H9 (cell line): ENCODE measurements at regions not wholly inside any gene's neighbourhood (a gene's known extent, or its start where the extent isn't known, plus 50 kb on each side); places are given as distances from the start of the nearest gene placed in this dataset.

Source experiments
- DNase-seq: peaks from one replicate; pipeline ENCODE4 v3.0.0-alpha.2; 2017
- H2AFZ ChIP-seq: one replicate; pipeline ENCODE4 v1.6.1; 2013; ENCODE audit warnings: mild to moderate bottlenecking, low read length, control low read depth, moderate library complexity
- H2AK5ac ChIP-seq: 2 replicates; pipeline ENCODE4 v1.6.1; 2013; ENCODE audit warnings: low read length, control low read depth, mixed read lengths; ENCODE audit not compliant: insufficient read length
- H2BK120ac ChIP-seq: one replicate; pipeline ENCODE4 v1.6.1; 2013; ENCODE audit warnings: low read depth, mild to moderate bottlenecking, low read length, control low read depth, inconsistent platforms; ENCODE audit not compliant: poor library complexity, severe bottlenecking
- H2BK12ac ChIP-seq: 2 replicates; pipeline ENCODE4 v1.6.1; 2013; ENCODE audit warnings: low read length, control low read depth, mixed read lengths, low read depth; ENCODE audit not compliant: insufficient read length
- H2BK15ac ChIP-seq: 2 replicates; pipeline ENCODE4 v1.6.1; 2013; ENCODE audit warnings: low read depth, low read length, control low read depth
- H2BK20ac ChIP-seq: one replicate; pipeline ENCODE4 v1.6.1; 2013; ENCODE audit warnings: low read depth, mild to moderate bottlenecking, low read length, control low read depth, inconsistent platforms; ENCODE audit not compliant: poor library complexity, severe bottlenecking
- H2BK5ac ChIP-seq: 2 replicates; pipeline ENCODE4 v1.6.1; 2013; ENCODE audit warnings: low read length, control low read depth, mixed read lengths; ENCODE audit not compliant: insufficient read length
- H3K14ac ChIP-seq: 2 replicates; pipeline ENCODE4 v1.6.1; 2013; ENCODE audit warnings: low read length, control low read depth; ENCODE audit not compliant: insufficient read depth
- H3K18ac ChIP-seq: 2 replicates; pipeline ENCODE4 v1.6.1; 2013; ENCODE audit warnings: low read depth, mild to moderate bottlenecking, mixed read lengths, low read length, control low read depth; ENCODE audit not compliant: insufficient read length
- H3K23ac ChIP-seq: 2 replicates; pipeline ENCODE4 v1.6.1; 2013; ENCODE audit warnings: low read length, control low read depth, mixed read lengths, low read depth; ENCODE audit not compliant: insufficient read length
- H3K23me2 ChIP-seq: 2 replicates; pipeline ENCODE4 v1.6.1; 2013; ENCODE audit warnings: low read depth, mild to moderate bottlenecking, mixed read lengths, low read length, control low read depth; ENCODE audit not compliant: insufficient read length, poor library complexity, severe bottlenecking
- H3K27ac ChIP-seq: 2 replicates; pipeline ENCODE4 v1.5.1; 2013; ENCODE audit warnings: low read length, control low read depth, mixed read lengths, low read depth; ENCODE audit not compliant: insufficient read length
- H3K27me3 ChIP-seq: 2 replicates; pipeline ENCODE4 v1.6.1; 2013; ENCODE audit warnings: low read length, control low read depth, inconsistent platforms; ENCODE audit not compliant: insufficient read depth
- H3K4ac ChIP-seq: 2 replicates; pipeline ENCODE4 v1.6.1; 2013; ENCODE audit warnings: low read depth, mild to moderate bottlenecking, control low read depth, inconsistent platforms, low read length, moderate library complexity
- H3K4me1 ChIP-seq: 2 replicates; pipeline ENCODE4 v1.6.1; 2013; ENCODE audit warnings: low read length, control low read depth, inconsistent platforms; ENCODE audit not compliant: insufficient read depth
- H3K4me2 ChIP-seq: 2 replicates; pipeline ENCODE4 v1.6.1; 2013; ENCODE audit warnings: low read length, control low read depth, mixed read lengths; ENCODE audit not compliant: insufficient read length, insufficient read depth
- H3K56ac ChIP-seq: 2 replicates; pipeline ENCODE4 v1.6.1; 2013; ENCODE audit warnings: low read depth, mild to moderate bottlenecking, mixed read lengths, low read length, control low read depth; ENCODE audit not compliant: insufficient read length
- H3K79me1 ChIP-seq: 2 replicates; pipeline ENCODE4 v1.6.1; 2013; ENCODE audit warnings: low read depth, mild to moderate bottlenecking, moderate library complexity, low read length, control low read depth, inconsistent platforms; ENCODE audit not compliant: insufficient read depth, poor library complexity, severe bottlenecking
- H3K79me2 ChIP-seq: 2 replicates; pipeline ENCODE4 v1.6.1; 2013; ENCODE audit warnings: low read length, control low read depth, inconsistent platforms; ENCODE audit not compliant: insufficient read depth
- H3K9ac ChIP-seq: 2 replicates; pipeline ENCODE4 v1.6.1; 2013; ENCODE audit warnings: low read length, control low read depth, mixed read lengths; ENCODE audit not compliant: insufficient read length; ENCODE audit errors: extremely low read depth
- H3K9me3 ChIP-seq: one replicate; pipeline ENCODE4 v1.6.1; 2013; ENCODE audit warnings: low read depth, low read length, inconsistent platforms; ENCODE audit not compliant: control insufficient read depth
- H3T11ph ChIP-seq: one replicate; pipeline ENCODE4 v1.6.1; 2013; ENCODE audit warnings: mild to moderate bottlenecking, low read length, control low read depth, inconsistent platforms
- H4K20me1 ChIP-seq: one replicate; pipeline ENCODE4 v1.6.1; 2013; ENCODE audit not compliant: control insufficient read depth, insufficient read length, insufficient read depth
- H4K5ac ChIP-seq: 2 replicates; pipeline ENCODE4 v1.6.1; 2013; ENCODE audit warnings: low read depth, mild to moderate bottlenecking, mixed read lengths, low read length, control low read depth; ENCODE audit not compliant: insufficient read length
- H4K8ac ChIP-seq: replicated peaks from 2 replicates; pipeline ENCODE4 v1.6.1; 2013; ENCODE audit warnings: low read length, control low read depth, mixed read lengths, low read depth; ENCODE audit not compliant: insufficient read length
- H4K91ac ChIP-seq: 2 replicates; pipeline ENCODE4 v1.6.1; 2013; ENCODE audit warnings: low read depth, mild to moderate bottlenecking, moderate library complexity, mixed read lengths, low read length, control low read depth; ENCODE audit not compliant: insufficient read length
- H3K27ac Mint-ChIP-seq, 3 experiments: 2 replicates in 2 of 3; 3 replicates in 1 of 3; pipeline ENCODE4 v1.8.0; 2020 to 2021; ENCODE audit warnings: mixed read lengths in 3 of 3, mild to moderate bottlenecking in 1 of 3, moderate library complexity in 1 of 3
- H3K27me3 Mint-ChIP-seq: 2 replicates; pipeline ENCODE4 v1.8.0; 2021; ENCODE audit warnings: low read depth, mild to moderate bottlenecking, moderate library complexity, mixed read lengths
- H3K36me3 Mint-ChIP-seq, 3 experiments: 2 replicates in 2 of 3; 3 replicates in 1 of 3; pipeline ENCODE4 v1.8.0; 2020 to 2021; ENCODE audit warnings: low read depth in 3 of 3, mixed read lengths in 3 of 3; ENCODE audit not compliant: insufficient read depth in 1 of 3
- H3K4me1 Mint-ChIP-seq, 2 experiments: 2 replicates each; pipeline ENCODE4 v1.8.0; 2020; ENCODE audit warnings: mixed read lengths in 2 of 2
- H3K4me3 Mint-ChIP-seq, 2 experiments: 2 replicates in 1 of 2; 3 replicates in 1 of 2; pipeline ENCODE4 v1.8.0; 2020 to 2021; ENCODE audit warnings: mild to moderate bottlenecking in 2 of 2, mixed read lengths in 2 of 2, moderate library complexity in 1 of 2
- H3K9me3 Mint-ChIP-seq, 2 experiments: 2 replicates in 1 of 2; 3 replicates in 1 of 2; pipeline ENCODE4 v1.8.0; 2020; ENCODE audit warnings: mild to moderate bottlenecking in 2 of 2, mixed read lengths in 2 of 2, moderate library complexity in 1 of 2
- CTCF ChIP-seq: fragments of 200-600 bp; sonication (generic); conservative IDR thresholded peaks from 3 replicates; pipeline ENCODE4 v1.8.0; 2021; ENCODE audit warnings: antibody characterized with exemption, mild to moderate bottlenecking
- WGBS: extraction: QIAGEN DNeasy Blood & Tissue Kit; methylation state at CpG from one replicate; pipeline ENCODE4 v1.1.7; 2013; ENCODE audit warnings: missing lambda C conversion rate, low lambda C conversion rate, mixed read lengths; ENCODE audit not compliant: insufficient read length; ENCODE audit errors: extremely low coverage; 5-methylcytosine and 5-hydroxymethylcytosine counted together

GRCh38 chr2:207251573-207252192 lies 85.9 kb upstream of the KLF7 start:
- H2BK120ac ChIP-seq: peak overlapping the region; percentile 1
- no peak overlapping the region for H3K9ac ChIP-seq
- peaks cover under 1% of the 10 kb centered on the region; the same call in 1 of the 2 replicates for H3K4me1 ChIP-seq
- H4K91ac ChIP-seq: no peak overlapping the region
- H3K56ac ChIP-seq: no peak overlapping the region
- no peak overlapping the region for H2BK5ac ChIP-seq
- no peak overlapping the region for H3K4me2 ChIP-seq
- no peaks in the 10 kb centered on the region for H3K9me3 Mint-ChIP-seq
- no peaks in the 10 kb centered on the region for H3K23me2 ChIP-seq
- H3K4ac ChIP-seq: no peak overlapping the region
- H2AK5ac ChIP-seq: no peak overlapping the region
- peaks cover 5% of the 10 kb centered on the region for H3K27me3 Mint-ChIP-seq
- no peaks in the 10 kb centered on the region for H3K79me2 ChIP-seq
- no peak overlapping the region for H3K18ac ChIP-seq
- no peak overlapping the region for H3K27ac ChIP-seq
- H2BK12ac ChIP-seq: no peak overlapping the region
- DNase-seq: no peak
- no peaks in the 10 kb centered on the region for H3K27me3 ChIP-seq
- no peak overlapping the region for H2AFZ ChIP-seq
- H3K4me3 Mint-ChIP-seq: no peak overlapping the region
- H4K8ac ChIP-seq: no peak overlapping the region
- no peaks in the 10 kb centered on the region for H3K36me3 Mint-ChIP-seq
- no peaks in the 10 kb centered on the region for H4K20me1 ChIP-seq
- H3T11ph ChIP-seq: no peak overlapping the region
- WGBS: no CpG with 5 or more reads among the region's 7 CpGs
- H2BK20ac ChIP-seq: no peak overlapping the region
- TF ChIP-seq CTCF: no peak
- peaks cover 23 to 31% of the 10 kb centered on the region in 2 experiments for H3K4me1 Mint-ChIP-seq
- no peaks in the 10 kb centered on the region for H3K79me1 ChIP-seq
- H3K9me3 ChIP-seq: no peaks in the 10 kb centered on the region
- H3K23ac ChIP-seq: no peak overlapping the region
- peak overlapping the region in 1 of 3 experiments; percentile 42; a peak in 1 of 7 replicates for H3K27ac Mint-ChIP-seq
- H3K14ac ChIP-seq: no peak overlapping the region
- H4K5ac ChIP-seq: no peak overlapping the region
- H2BK15ac ChIP-seq: no peak overlapping the region
